GM12878 (cell line): ENCODE measurements at regions not wholly inside any gene's neighbourhood (a gene's known extent, or its start where the extent isn't known, plus 50 kb on each side); places are given as distances from the start of the nearest gene placed in this dataset.
A peak's percentile ranks its signal among the peaks of the same experiment; 100 is the strongest.

ENCODE experiments used
- ASH2L ChIP-seq: fragments of 300-600, 200-600 bp; sonication (generic); IDR thresholded peaks from 2 replicates; pipeline ENCODE4 v1.6.1; 2017; ENCODE audit warnings: low read depth, mild to moderate bottlenecking, borderline replicate concordance
- ATF7 ChIP-seq: fragments of 450-650 bp; IDR thresholded peaks from 2 replicates; pipeline ENCODE4 v1.6.1; 2016; ENCODE audit warnings: low read depth, mild to moderate bottlenecking
- BHLHE40 ChIP-seq, 2 experiments: fragments of 450-650 bp in 1 of 2; IDR thresholded peaks; 2 replicates each; pipeline ENCODE4 v1.6.1; 2011 to 2017; ENCODE audit warnings: low read depth in 2 of 2, borderline replicate concordance in 1 of 2, improper control_type of control experiment in 1 of 2, low read length in 1 of 2, mild to moderate bottlenecking in 1 of 2
- CBX5 ChIP-seq: sonication (generic); IDR thresholded peaks from 2 replicates; pipeline ENCODE4 v1.6.1; 2016; ENCODE audit warnings: low read depth, moderate library complexity, mild to moderate bottlenecking, inconsistent platforms
- CHD4 ChIP-seq: fragments of 200-600 bp; sonication (generic); IDR thresholded peaks from 2 replicates; pipeline ENCODE4 v1.6.1; 2016; ENCODE audit warnings: mild to moderate bottlenecking
- CREM ChIP-seq: IDR thresholded peaks from 2 replicates; pipeline ENCODE4 v1.6.1; 2014; ENCODE audit warnings: antibody characterized with exemption, low read depth
- HDAC6 ChIP-seq: fragments of 200-600 bp; sonication (generic); IDR thresholded peaks from one replicate; pipeline ENCODE4 v1.8.0; 2017; ENCODE audit warnings: antibody characterized with exemption; ENCODE audit not compliant: unreplicated experiment
- LARP7 ChIP-seq: fragments of 450-650 bp; IDR thresholded peaks from 2 replicates; pipeline ENCODE4 v1.6.1; 2017; ENCODE audit warnings: mild to moderate bottlenecking
- MAX ChIP-seq: IDR thresholded peaks from 2 replicates; pipeline ENCODE4 v1.6.1; 2012; ENCODE audit warnings: low read depth, low read length, improper control_type of control experiment
- MEF2A ChIP-seq: IDR thresholded peaks from 2 replicates; pipeline ENCODE4 v1.6.1; 2011; ENCODE audit warnings: low read depth, mild to moderate bottlenecking, low read length, moderate library complexity; ENCODE audit not compliant: insufficient read depth
- NBN ChIP-seq: fragments of 450-650 bp; IDR thresholded peaks from 2 replicates; pipeline ENCODE4 v1.6.1; 2016
- NFIC ChIP-seq: IDR thresholded peaks from 2 replicates; pipeline ENCODE4 v1.6.1; 2012; ENCODE audit warnings: low read depth, mild to moderate bottlenecking, inconsistent platforms, low read length, moderate library complexity
- POLR2A ChIP-seq: IDR thresholded peaks from 2 replicates; pipeline ENCODE4 v1.6.1; 2011; ENCODE audit warnings: low read depth, mild to moderate bottlenecking, low read length
- RBBP5 ChIP-seq: fragments of 200-600 bp; sonication (generic); conservative IDR thresholded peaks from 2 replicates; pipeline ENCODE4 v1.6.1; 2016
- RELA ChIP-seq: fragments of 450-650 bp; IDR thresholded peaks from 2 replicates; pipeline ENCODE4 v1.8.0; 2014; ENCODE audit warnings: borderline replicate concordance; ENCODE audit not compliant: partially characterized antibody
- REST ChIP-seq: IDR thresholded peaks from 2 replicates; pipeline ENCODE4 v1.6.1; 2012; ENCODE audit warnings: mild to moderate bottlenecking, low read depth, low read length
- SREBF2 ChIP-seq: IDR thresholded peaks from 2 replicates; pipeline ENCODE4 v1.6.1; 2012; ENCODE audit warnings: mild to moderate bottlenecking, low read length
- SUZ12 ChIP-seq: fragments of 200-600 bp; sonication (generic); IDR thresholded peaks from one replicate; pipeline ENCODE4 v1.6.1; 2018; ENCODE audit warnings: antibody characterized with exemption, mild to moderate bottlenecking; ENCODE audit not compliant: unreplicated experiment
- WRNIP1 ChIP-seq: IDR thresholded peaks from 2 replicates; pipeline ENCODE4 v1.6.1; 2011; ENCODE audit warnings: low read depth, low read length, improper control_type of control experiment, borderline replicate concordance
- YBX1 ChIP-seq: fragments of 450-650 bp; IDR thresholded peaks from 2 replicates; pipeline ENCODE4 v1.6.1; 2016; ENCODE audit warnings: antibody characterized with exemption
- ZNF217 ChIP-seq: fragments of 450-650 bp; IDR thresholded peaks from 2 replicates; pipeline ENCODE4 v1.6.1; 2017; ENCODE audit warnings: antibody characterized with exemption, mild to moderate bottlenecking
- ZNF384 ChIP-seq: IDR thresholded peaks from 2 replicates; pipeline ENCODE4 v1.6.1; 2012; ENCODE audit warnings: low read depth, mild to moderate bottlenecking, low read length, improper control_type of control experiment, borderline replicate concordance
- ZZZ3 ChIP-seq: IDR thresholded peaks from 2 replicates; pipeline ENCODE4 v1.6.1; 2011; ENCODE audit warnings: low read depth; ENCODE audit not compliant: control insufficient read depth, insufficient read length
- TF ChIP-seq, protein P1 (sequence below): fragments of 450-650 bp; conservative IDR thresholded peaks from 2 replicates; pipeline ENCODE4 v1.6.1; 2017; ENCODE audit warnings: mild to moderate bottlenecking, moderate library complexity
- TF ChIP-seq, protein P2 (sequence below): fragments of 450-650 bp; IDR thresholded peaks from 2 replicates; pipeline ENCODE4 v1.6.1; 2017; ENCODE audit warnings: mild to moderate bottlenecking

DNA sequence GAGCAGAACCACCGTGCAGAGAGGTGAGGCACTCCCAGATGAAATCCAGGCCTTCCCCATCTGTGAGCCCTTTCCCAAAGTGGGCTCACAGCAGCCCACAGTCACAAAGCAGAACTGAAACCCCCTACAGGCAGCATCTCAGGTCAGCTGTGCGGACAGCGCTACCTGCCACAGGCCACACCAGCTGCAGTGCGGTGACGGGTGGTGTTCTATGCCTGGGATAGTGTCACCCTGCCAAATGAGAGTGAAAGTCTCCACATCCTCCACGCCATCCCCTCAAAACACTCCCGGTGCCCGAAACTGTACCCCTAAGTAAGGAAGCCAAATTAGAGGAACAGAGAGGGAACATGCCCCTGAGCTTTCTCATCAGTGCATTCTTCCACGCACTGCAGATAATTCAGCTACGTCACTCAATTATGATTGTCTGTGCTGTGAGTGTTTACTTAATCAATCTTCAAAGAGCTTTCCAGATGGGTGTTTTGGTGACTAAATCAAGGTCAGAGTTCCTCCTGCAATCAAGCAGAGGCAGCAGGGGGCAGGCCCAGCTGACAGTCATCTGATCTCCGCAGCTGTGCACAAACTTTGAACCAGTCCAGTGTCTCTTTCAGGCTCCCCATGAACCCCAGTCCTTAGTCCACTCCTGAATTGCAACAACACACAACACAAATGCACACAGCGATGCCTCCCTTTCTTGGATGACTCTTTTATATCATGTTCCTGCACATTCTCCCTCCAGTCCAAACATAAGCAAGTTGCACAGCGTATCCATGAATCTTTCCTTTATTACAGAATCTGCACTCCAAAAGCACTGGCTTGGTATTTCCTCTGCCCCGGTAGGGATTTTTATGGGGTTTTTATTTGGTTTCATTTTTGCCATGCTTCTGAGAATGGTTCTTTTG, 150.0 kb downstream of the TOMM20 start (continued):
- TF ChIP-seq BHLHE40 (IDR thresholded peaks at IDR 0.05; ENCODE audit: borderline replicate concordance in 1 of 2, low read depth in 2 of 2, low read length in 1 of 2) (peak; percentile 89 to 94), LARP7 (peak; percentile 70), SUZ12 (no peak), REST (no peak), HDAC6 (no peak), ATF7 (peak; percentile 97), MAX (no peak), MEF2A (peak; percentile 83), YBX1 (no peak), CREM (peak; percentile 95), CHD4 (no peak; the same call in 1 of the 2 replicates), WRNIP1 (no peak), NFIC (no peak), RELA (peak; percentile 75), ASH2L (no peak; the same call in 1 of the 2 replicates), ZZZ3 (no peak), ZNF217 (peak; percentile 86), RBBP5 (no peak), CBX5 (no peak), SREBF2 (no peak), POLR2A (0 out of 2 replicates have a peak, but pooled peaks have one; percentile 56), NBN (peak; percentile 95), ZNF384 (no peak)
- TF ChIP-seq, protein P1, sequence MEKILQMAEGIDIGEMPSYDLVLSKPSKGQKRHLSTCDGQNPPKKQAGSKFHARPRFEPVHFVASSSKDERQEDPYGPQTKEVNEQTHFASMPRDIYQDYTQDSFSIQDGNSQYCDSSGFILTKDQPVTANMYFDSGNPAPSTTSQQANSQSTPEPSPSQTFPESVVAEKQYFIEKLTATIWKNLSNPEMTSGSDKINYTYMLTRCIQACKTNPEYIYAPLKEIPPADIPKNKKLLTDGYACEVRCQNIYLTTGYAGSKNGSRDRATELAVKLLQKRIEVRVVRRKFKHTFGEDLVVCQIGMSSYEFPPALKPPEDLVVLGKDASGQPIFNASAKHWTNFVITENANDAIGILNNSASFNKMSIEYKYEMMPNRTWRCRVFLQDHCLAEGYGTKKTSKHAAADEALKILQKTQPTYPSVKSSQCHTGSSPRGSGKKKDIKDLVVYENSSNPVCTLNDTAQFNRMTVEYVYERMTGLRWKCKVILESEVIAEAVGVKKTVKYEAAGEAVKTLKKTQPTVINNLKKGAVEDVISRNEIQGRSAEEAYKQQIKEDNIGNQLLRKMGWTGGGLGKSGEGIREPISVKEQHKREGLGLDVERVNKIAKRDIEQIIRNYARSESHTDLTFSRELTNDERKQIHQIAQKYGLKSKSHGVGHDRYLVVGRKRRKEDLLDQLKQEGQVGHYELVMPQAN = peak; percentile 30
- TF ChIP-seq, protein P2, sequence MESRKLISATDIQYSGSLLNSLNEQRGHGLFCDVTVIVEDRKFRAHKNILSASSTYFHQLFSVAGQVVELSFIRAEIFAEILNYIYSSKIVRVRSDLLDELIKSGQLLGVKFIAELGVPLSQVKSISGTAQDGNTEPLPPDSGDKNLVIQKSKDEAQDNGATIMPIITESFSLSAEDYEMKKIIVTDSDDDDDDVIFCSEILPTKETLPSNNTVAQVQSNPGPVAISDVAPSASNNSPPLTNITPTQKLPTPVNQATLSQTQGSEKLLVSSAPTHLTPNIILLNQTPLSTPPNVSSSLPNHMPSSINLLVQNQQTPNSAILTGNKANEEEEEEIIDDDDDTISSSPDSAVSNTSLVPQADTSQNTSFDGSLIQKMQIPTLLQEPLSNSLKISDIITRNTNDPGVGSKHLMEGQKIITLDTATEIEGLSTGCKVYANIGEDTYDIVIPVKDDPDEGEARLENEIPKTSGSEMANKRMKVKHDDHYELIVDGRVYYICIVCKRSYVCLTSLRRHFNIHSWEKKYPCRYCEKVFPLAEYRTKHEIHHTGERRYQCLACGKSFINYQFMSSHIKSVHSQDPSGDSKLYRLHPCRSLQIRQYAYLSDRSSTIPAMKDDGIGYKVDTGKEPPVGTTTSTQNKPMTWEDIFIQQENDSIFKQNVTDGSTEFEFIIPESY = peak; percentile 34; the same call in 1 of the 2 replicates
